Activated CD4-positive, alpha-beta T cell treated with anti-CD3 and anti-CD28 coated beads, Interleukin-2, amount 10 ng/mL, durations not matched to agents 7 days and 5 days (primary cell): ENCODE measurements at regions not wholly inside any gene's neighbourhood (a gene's known extent, or its start where the extent isn't known, plus 50 kb on each side); places are given as distances from the start of the nearest gene placed in this dataset.

Experiments used
- CTCF ChIA-PET: fragments of 350-600 bp; sonication (Branson Sonifier 250); formaldehyde crosslinking; loops from one replicate; lab custom pipeline; 2021; ENCODE audit warnings: antibody characterized with exemption; lab: Charles Lee
- POLR2A ChIA-PET: fragments of 350-600 bp; sonication (Branson Sonifier 250); formaldehyde crosslinking; loops from one replicate; lab custom pipeline; 2021; ENCODE audit warnings: antibody characterized with exemption; lab: Charles Lee
- DNase-seq: peaks from one replicate; pipeline ENCODE4 v3.0.0-alpha.2; 2020
- H3K27ac Mint-ChIP-seq: one replicate; pipeline ENCODE4 v1.8.0; 2021; ENCODE audit warnings: mild to moderate bottlenecking, moderate library complexity, mixed read lengths
- H3K27me3 Mint-ChIP-seq: one replicate; pipeline ENCODE4 v1.8.0; 2021; ENCODE audit warnings: mixed read lengths
- H3K36me3 Mint-ChIP-seq: one replicate; pipeline ENCODE4 v1.8.0; 2021; ENCODE audit warnings: low read depth, mixed read lengths
- H3K4me1 Mint-ChIP-seq: one replicate; pipeline ENCODE4 v1.8.0; 2021; ENCODE audit warnings: mixed read lengths
- H3K4me3 Mint-ChIP-seq: one replicate; pipeline ENCODE4 v1.8.0; 2021; ENCODE audit warnings: mild to moderate bottlenecking, moderate library complexity, mixed read lengths
- H3K9me3 Mint-ChIP-seq: one replicate; pipeline ENCODE4 v1.8.0; 2021; ENCODE audit warnings: mixed read lengths

GRCh38 chrX:9227276-9227675 lies 193.3 kb upstream of the FAM9B start:
- H3K4me1 Mint-ChIP-seq: peaks cover 6% of the 10 kb centered on the region
- H3K27me3 Mint-ChIP-seq: no peaks in the 10 kb centered on the region
- ChIA-PET CTCF (no interaction called here), POLR2A (interaction anchor here (0.8 kb wide), 1 partner anchor 52 kb away, joined by 3 read pairs; no protein-coding TSS in a partner anchor)
- DNase-seq: no peak
- no peak overlapping the region for H3K27ac Mint-ChIP-seq
- H3K4me3 Mint-ChIP-seq: no peak overlapping the region
- no peaks in the 10 kb centered on the region for H3K36me3 Mint-ChIP-seq
- H3K9me3 Mint-ChIP-seq: peaks cover 6% of the 10 kb centered on the region

- H3K4me1 Mint-ChIP-seq: peaks cover 6% of the 10 kb centered on the region
- CTCF ChIA-PET: interaction anchor here (1.3 kb wide), 1 partner anchor 81 kb away, joined by 3 read pairs; no protein-coding TSS in a partner anchor
- no peak overlapping the region for H3K27ac Mint-ChIP-seq
- POLR2A ChIA-PET: no interaction called here
- H3K27me3 Mint-ChIP-seq: no peaks in the 10 kb centered on the region
- peaks cover 4% of the 10 kb centered on the region for H3K9me3 Mint-ChIP-seq
- no peak for DNase-seq
- H3K4me3 Mint-ChIP-seq: no peak overlapping the region
- no peaks in the 10 kb centered on the region for H3K36me3 Mint-ChIP-seq
These were observed 197.6 kb upstream of the FAM9B start for GRCh38 chrX:9231491-9231890.

GRCh38 chrX:9233141-9233540 lies 199.2 kb upstream of the FAM9B start:
- CTCF ChIA-PET: no interaction called here

GRCh38 chrX:9234315-9234714 lies 200.4 kb upstream of the FAM9B start:
- H3K27me3 Mint-ChIP-seq: no peaks in the 10 kb centered on the region
- peaks cover 4% of the 10 kb centered on the region for H3K9me3 Mint-ChIP-seq
- no peaks in the 10 kb centered on the region for H3K36me3 Mint-ChIP-seq
- ChIA-PET POLR2A (no interaction called here), CTCF (no interaction called here)
- peaks cover 6% of the 10 kb centered on the region for H3K4me1 Mint-ChIP-seq
- H3K27ac Mint-ChIP-seq: no peak overlapping the region
- H3K4me3 Mint-ChIP-seq: no peak overlapping the region
- no peak for DNase-seq

More at GRCh38 chrX:9233141-9233540, 199.2 kb upstream of the FAM9B start:
- Mint-ChIP-seq H3K27ac (no peak overlapping the region), H3K4me1 (peaks cover 6% of the 10 kb centered on the region), H3K9me3 (peaks cover 4% of the 10 kb centered on the region), H3K36me3 (no peaks in the 10 kb centered on the region), H3K27me3 (no peaks in the 10 kb centered on the region), H3K4me3 (no peak overlapping the region)
- POLR2A ChIA-PET: no interaction called here
- no peak for DNase-seq

GRCh38 chrX:9235722-9236121 lies 201.8 kb upstream of the FAM9B start:
- H3K9me3 Mint-ChIP-seq: peaks cover 4% of the 10 kb centered on the region
- no peak for DNase-seq
- no peak overlapping the region for H3K27ac Mint-ChIP-seq
- H3K4me1 Mint-ChIP-seq: peaks cover 6% of the 10 kb centered on the region
- no peaks in the 10 kb centered on the region for H3K27me3 Mint-ChIP-seq
- CTCF ChIA-PET: no interaction called here
- H3K4me3 Mint-ChIP-seq: no peak overlapping the region
- no peaks in the 10 kb centered on the region for H3K36me3 Mint-ChIP-seq
- POLR2A ChIA-PET: no interaction called here

- Mint-ChIP-seq H3K36me3 (no peaks in the 10 kb centered on the region), H3K4me1 (no peaks in the 10 kb centered on the region), H3K27ac (no peak overlapping the region), H3K9me3 (no peaks in the 10 kb centered on the region), H3K4me3 (no peak overlapping the region), H3K27me3 (no peaks in the 10 kb centered on the region)
- DNase-seq: no peak
- ChIA-PET POLR2A (no interaction called here), CTCF (no interaction called here)
These were observed 207.0 kb upstream of the FAM9B start for GRCh38 chrX:9240956-9241355.

GRCh38 chrX:9241427-9241826 lies 207.5 kb upstream of the FAM9B start:
- CTCF ChIA-PET: no interaction called here
- no peak for DNase-seq
- no peaks in the 10 kb centered on the region for H3K27me3 Mint-ChIP-seq
- H3K27ac Mint-ChIP-seq: no peak overlapping the region
- H3K4me1 Mint-ChIP-seq: no peaks in the 10 kb centered on the region
- POLR2A ChIA-PET: no interaction called here
- H3K4me3 Mint-ChIP-seq: no peak overlapping the region
- H3K36me3 Mint-ChIP-seq: no peaks in the 10 kb centered on the region
- no peaks in the 10 kb centered on the region for H3K9me3 Mint-ChIP-seq

- POLR2A ChIA-PET: no interaction called here
- Mint-ChIP-seq H3K4me3 (no peak overlapping the region), H3K4me1 (no peaks in the 10 kb centered on the region), H3K36me3 (no peaks in the 10 kb centered on the region), H3K27me3 (no peaks in the 10 kb centered on the region), H3K27ac (no peak overlapping the region), H3K9me3 (no peaks in the 10 kb centered on the region)
- CTCF ChIA-PET: no interaction called here
- no peak for DNase-seq
These were observed 215.3 kb upstream of the FAM9B start for GRCh38 chrX:9249051-9249846.

- H3K36me3 Mint-ChIP-seq: no peaks in the 10 kb centered on the region
- DNase-seq: no peak
- H3K9me3 Mint-ChIP-seq: no peaks in the 10 kb centered on the region
- H3K27me3 Mint-ChIP-seq: no peaks in the 10 kb centered on the region
- ChIA-PET POLR2A (no interaction called here), CTCF (interaction anchor here (0.6 kb wide), 3 partner anchors 231 to 1488 kb away, joined by 3 to 4 read pairs (median 4); no protein-coding TSS in a partner anchor)
- no peaks in the 10 kb centered on the region for H3K4me1 Mint-ChIP-seq
- no peak overlapping the region for H3K4me3 Mint-ChIP-seq
- H3K27ac Mint-ChIP-seq: no peak overlapping the region
These were observed 212.7 kb upstream of the TBL1X start for GRCh38 chrX:9252182-9252581.

- H3K9me3 Mint-ChIP-seq: no peaks in the 10 kb centered on the region
- ChIA-PET CTCF (no interaction called here), POLR2A (no interaction called here)
- no peaks in the 10 kb centered on the region for H3K36me3 Mint-ChIP-seq
- no peak overlapping the region for H3K4me3 Mint-ChIP-seq
- no peak overlapping the region for H3K27ac Mint-ChIP-seq
- no peaks in the 10 kb centered on the region for H3K27me3 Mint-ChIP-seq
- DNase-seq: no peak
- H3K4me1 Mint-ChIP-seq: peaks cover 2% of the 10 kb centered on the region
These were observed 211.6 kb upstream of the TBL1X start for GRCh38 chrX:9253211-9253610.

- POLR2A ChIA-PET: no interaction called here
- Mint-ChIP-seq H3K4me3 (no peak overlapping the region), H3K36me3 (peaks cover 3% of the 10 kb centered on the region), H3K27ac (no peak overlapping the region), H3K4me1 (peaks cover 11% of the 10 kb centered on the region), H3K9me3 (peaks cover 4% of the 10 kb centered on the region), H3K27me3 (no peaks in the 10 kb centered on the region)
- no peak for DNase-seq
- CTCF ChIA-PET: no interaction called here
These were observed 207.0 kb upstream of the TBL1X start for GRCh38 chrX:9257718-9258420.

- ChIA-PET POLR2A (no interaction called here), CTCF (interaction anchor here (1.0 kb wide), 1 partner anchor 11 kb away, joined by 3 read pairs; no protein-coding TSS in a partner anchor)
- H3K4me3 Mint-ChIP-seq: no peak overlapping the region
- peaks cover 3% of the 10 kb centered on the region for H3K36me3 Mint-ChIP-seq
- peaks cover 4% of the 10 kb centered on the region for H3K9me3 Mint-ChIP-seq
- H3K4me1 Mint-ChIP-seq: peaks cover 11% of the 10 kb centered on the region
- no peak for DNase-seq
- no peak overlapping the region for H3K27ac Mint-ChIP-seq
- H3K27me3 Mint-ChIP-seq: no peaks in the 10 kb centered on the region
These were observed 206.3 kb upstream of the TBL1X start for GRCh38 chrX:9258421-9259104.

GRCh38 chrX:9260603-9261002 lies 204.3 kb upstream of the TBL1X start:
- Mint-ChIP-seq H3K27me3 (no peaks in the 10 kb centered on the region), H3K27ac (no peak overlapping the region), H3K9me3 (peaks cover 4% of the 10 kb centered on the region), H3K4me1 (peaks cover 11% of the 10 kb centered on the region), H3K36me3 (peaks cover 3% of the 10 kb centered on the region), H3K4me3 (no peak overlapping the region)
- DNase-seq: no peak
- ChIA-PET POLR2A (no interaction called here), CTCF (no interaction called here)
